Astrocyte (in vitro differentiated cells and primary cell): ENCODE measurements at regions not wholly inside any gene's neighbourhood (a gene's known extent, or its start where the extent isn't known, plus 50 kb on each side); places are given as distances from the start of the nearest gene placed in this dataset.
"Not testable (repeated sequence)": the region's sequence is repeated elsewhere in the genome, so short reads cannot be mapped to it uniquely, and the experiment has no call there.

ENCODE experiments used
- DNase-seq: peaks from one replicate; pipeline ENCODE4 v3.0.0-alpha.2; 2010; ENCODE audit warnings: low read depth
- FAIRE-seq: peaks from 2 replicates; lab custom pipeline; 2011; peaks lifted over from hg19 to GRCh38; lab: Jason Lieb, UNC
- H2AFZ ChIP-seq: 2 replicates; pipeline ENCODE4 v1.6.0; 2012; ENCODE audit warnings: low read depth, low read length, inconsistent platforms
- H3K27ac ChIP-seq: 2 replicates; pipeline ENCODE4 v1.5.1; 2011; ENCODE audit warnings: low read depth, low read length, inconsistent platforms
- H3K27me3 ChIP-seq: 2 replicates; pipeline ENCODE4 v1.6.0; 2011; ENCODE audit warnings: low read length, inconsistent platforms; ENCODE audit not compliant: insufficient read depth
- H3K36me3 ChIP-seq: 2 replicates; pipeline ENCODE4 v1.5.1; 2011; ENCODE audit warnings: low read length, inconsistent platforms; ENCODE audit not compliant: insufficient read depth
- H3K4me1 ChIP-seq: 2 replicates; pipeline ENCODE4 v1.5.1; 2011; ENCODE audit warnings: low read length, inconsistent platforms; ENCODE audit not compliant: insufficient read depth
- H3K4me2 ChIP-seq: 2 replicates; pipeline ENCODE4 v1.6.0; 2012; ENCODE audit warnings: low read length, inconsistent platforms
- H3K4me3 ChIP-seq: 2 replicates; pipeline ENCODE4 v1.5.1; 2011; ENCODE audit warnings: low read depth, mild to moderate bottlenecking, low read length, inconsistent platforms; ENCODE audit not compliant: insufficient read depth
- H3K79me2 ChIP-seq: 2 replicates; pipeline ENCODE4 v1.6.0; 2012; ENCODE audit warnings: mild to moderate bottlenecking, low read length, inconsistent platforms; ENCODE audit not compliant: insufficient read depth
- H3K9ac ChIP-seq: 2 replicates; pipeline ENCODE4 v1.6.0; 2012; ENCODE audit warnings: mild to moderate bottlenecking, low read length, inconsistent platforms
- H3K9me3 ChIP-seq: 2 replicates; pipeline ENCODE4 v1.5.1; 2012; ENCODE audit warnings: low read depth, mild to moderate bottlenecking, low read length, inconsistent platforms; ENCODE audit not compliant: insufficient read depth
- H4K20me1 ChIP-seq: 2 replicates; pipeline ENCODE4 v1.6.0; 2012; ENCODE audit warnings: low read length, inconsistent platforms; ENCODE audit not compliant: insufficient read depth
- H3K27ac Mint-ChIP-seq: one replicate; pipeline ENCODE4 v1.8.0; 2021; ENCODE audit warnings: mild to moderate bottlenecking, mixed read lengths; ENCODE audit not compliant: unreplicated experiment
- H3K27me3 Mint-ChIP-seq: one replicate; pipeline ENCODE4 v1.8.0; 2021; ENCODE audit warnings: low read depth, mixed read lengths; ENCODE audit not compliant: unreplicated experiment
- H3K36me3 Mint-ChIP-seq: one replicate; pipeline ENCODE4 v1.8.0; 2021; ENCODE audit warnings: low read depth, mixed read lengths; ENCODE audit not compliant: unreplicated experiment
- H3K4me1 Mint-ChIP-seq: one replicate; pipeline ENCODE4 v1.8.0; 2021; ENCODE audit warnings: low read depth, mixed read lengths; ENCODE audit not compliant: unreplicated experiment
- H3K4me3 Mint-ChIP-seq: one replicate; pipeline ENCODE4 v1.8.0; 2021; ENCODE audit warnings: mild to moderate bottlenecking, moderate library complexity, mixed read lengths; ENCODE audit not compliant: unreplicated experiment
- H3K9me3 Mint-ChIP-seq: one replicate; pipeline ENCODE4 v1.8.0; 2021; ENCODE audit warnings: mild to moderate bottlenecking, mixed read lengths; ENCODE audit not compliant: unreplicated experiment
- EZH2 ChIP-seq: IDR thresholded peaks from 2 replicates; pipeline ENCODE4 v1.6.1; 2012; ENCODE audit warnings: mild to moderate bottlenecking, low read length, inconsistent platforms; ENCODE audit not compliant: insufficient read depth
- TF ChIP-seq, protein P1 (sequence below): IDR thresholded peaks from 2 replicates; pipeline ENCODE4 v1.5.1; 2011; ENCODE audit warnings: low read depth, mild to moderate bottlenecking, inconsistent platforms, low read length, moderate library complexity; ENCODE audit not compliant: insufficient read depth

DNA sequence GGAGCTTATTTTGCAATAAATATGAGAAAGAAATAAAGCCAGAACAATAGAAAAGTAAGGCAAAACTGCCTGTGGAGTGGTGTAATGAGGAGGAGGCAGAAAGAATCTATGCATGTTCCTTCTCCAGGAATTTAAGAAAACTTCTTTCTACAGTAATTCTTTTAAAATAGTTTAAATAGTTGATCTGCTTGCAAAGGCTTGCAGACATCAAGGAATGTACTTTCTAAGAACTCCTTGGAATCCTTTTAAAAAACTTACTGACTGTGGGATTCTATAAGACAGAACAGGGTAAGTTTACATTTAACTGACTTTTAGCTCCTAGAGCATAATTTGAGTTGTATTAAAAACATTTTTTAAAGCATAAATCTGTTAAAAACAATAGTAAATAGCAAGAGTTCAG, 63.2 kb upstream of the ALB start:
- Histone ChIP-seq H3K4me1 (no peaks in the 10 kb centered on the region), H3K4me2 (no peak overlapping the region), H3K27me3 (no peaks in the 10 kb centered on the region), H3K4me3 (no peak overlapping the region), H3K27ac (no peak overlapping the region), H4K20me1 (no peaks in the 10 kb centered on the region), H3K79me2 (no peaks in the 10 kb centered on the region), H3K9ac (no peak overlapping the region), H3K9me3 (no peaks in the 10 kb centered on the region), H3K36me3 (no peaks in the 10 kb centered on the region), H2AFZ (no peak overlapping the region)
- no peaks in the 10 kb centered on the region for H3K27me3 Mint-ChIP-seq
- H3K27ac Mint-ChIP-seq = no peak overlapping the region
- H3K4me3 Mint-ChIP-seq = no peak overlapping the region
- peaks cover 14% of the 10 kb centered on the region for H3K4me1 Mint-ChIP-seq
- no peaks in the 10 kb centered on the region for H3K36me3 Mint-ChIP-seq
- FAIRE-seq (no peak), DNase-seq (peak; percentile 4)
- TF ChIP-seq, protein P1, sequence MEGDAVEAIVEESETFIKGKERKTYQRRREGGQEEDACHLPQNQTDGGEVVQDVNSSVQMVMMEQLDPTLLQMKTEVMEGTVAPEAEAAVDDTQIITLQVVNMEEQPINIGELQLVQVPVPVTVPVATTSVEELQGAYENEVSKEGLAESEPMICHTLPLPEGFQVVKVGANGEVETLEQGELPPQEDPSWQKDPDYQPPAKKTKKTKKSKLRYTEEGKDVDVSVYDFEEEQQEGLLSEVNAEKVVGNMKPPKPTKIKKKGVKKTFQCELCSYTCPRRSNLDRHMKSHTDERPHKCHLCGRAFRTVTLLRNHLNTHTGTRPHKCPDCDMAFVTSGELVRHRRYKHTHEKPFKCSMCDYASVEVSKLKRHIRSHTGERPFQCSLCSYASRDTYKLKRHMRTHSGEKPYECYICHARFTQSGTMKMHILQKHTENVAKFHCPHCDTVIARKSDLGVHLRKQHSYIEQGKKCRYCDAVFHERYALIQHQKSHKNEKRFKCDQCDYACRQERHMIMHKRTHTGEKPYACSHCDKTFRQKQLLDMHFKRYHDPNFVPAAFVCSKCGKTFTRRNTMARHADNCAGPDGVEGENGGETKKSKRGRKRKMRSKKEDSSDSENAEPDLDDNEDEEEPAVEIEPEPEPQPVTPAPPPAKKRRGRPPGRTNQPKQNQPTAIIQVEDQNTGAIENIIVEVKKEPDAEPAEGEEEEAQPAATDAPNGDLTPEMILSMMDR = no peak
- no peak for TF ChIP-seq EZH2
- H3K9me3 Mint-ChIP-seq = no peaks in the 10 kb centered on the region

DNA sequence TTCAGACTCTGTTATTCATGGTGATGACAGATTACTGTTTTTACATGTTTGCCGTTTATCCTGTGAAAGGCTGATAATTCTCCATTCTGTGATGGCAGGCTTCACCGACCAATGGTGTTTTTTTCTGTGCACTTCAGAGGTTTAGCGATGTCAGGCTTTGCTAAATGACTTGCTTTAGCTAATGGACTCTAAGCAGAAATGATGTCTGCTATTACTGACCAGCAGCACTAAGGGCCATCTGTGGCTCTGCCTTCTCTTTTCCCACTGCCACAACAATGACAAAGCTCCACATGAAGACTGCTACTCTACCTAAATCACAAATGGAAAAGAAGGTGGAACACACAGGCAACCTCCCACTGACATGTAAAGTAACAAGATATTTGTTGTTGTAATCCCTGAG, 68.4 kb upstream of the ALB start:
- Histone ChIP-seq H2AFZ (no peak overlapping the region), H3K36me3 (no peaks in the 10 kb centered on the region), H3K27me3 (no peaks in the 10 kb centered on the region), H3K9me3 (no peaks in the 10 kb centered on the region), H3K9ac (no peak overlapping the region), H4K20me1 (no peaks in the 10 kb centered on the region), H3K27ac (no peak overlapping the region), H3K4me1 (no peaks in the 10 kb centered on the region), H3K79me2 (no peaks in the 10 kb centered on the region), H3K4me2 (no peak overlapping the region), H3K4me3 (no peak overlapping the region)
- Mint-ChIP-seq H3K27me3 (no peaks in the 10 kb centered on the region), H3K27ac (no peak overlapping the region), H3K9me3 (no peaks in the 10 kb centered on the region), H3K4me1 (peaks cover 1% of the 10 kb centered on the region), H3K36me3 (no peaks in the 10 kb centered on the region), H3K4me3 (no peak overlapping the region)
- DNase-seq = no peak
- TF ChIP-seq, protein P1 = no peak
- no peak for TF ChIP-seq EZH2
- no peak for FAIRE-seq

DNA sequence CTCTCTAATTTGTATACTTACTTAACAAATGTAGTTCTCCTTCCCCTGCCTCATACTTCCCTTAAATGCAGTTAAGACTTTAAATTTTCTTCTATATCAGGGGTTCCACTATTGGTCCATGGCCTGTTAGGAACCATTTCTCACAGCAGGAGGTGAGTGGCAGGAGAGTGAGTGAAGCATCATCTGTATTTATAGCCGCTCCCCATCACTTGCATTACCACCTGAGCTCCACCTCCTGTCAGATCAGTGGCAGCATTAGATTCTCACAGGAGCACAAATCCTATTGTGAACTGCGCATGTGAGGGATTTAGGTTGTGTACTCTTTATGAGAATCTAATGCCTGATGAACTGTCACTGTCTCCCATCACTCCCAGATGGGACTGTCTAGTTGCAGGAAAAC, 72.1 kb upstream of the ALB start:
- FAIRE-seq, H3K36me3 Mint-ChIP-seq, DNase-seq, H3K4me2 ChIP-seq, H3K4me1 ChIP-seq, H3K9me3 ChIP-seq, H3K79me2 ChIP-seq, H3K27ac Mint-ChIP-seq, H2AFZ ChIP-seq, H3K27me3 ChIP-seq, H3K36me3 ChIP-seq, H4K20me1 ChIP-seq, H3K9ac ChIP-seq, H3K4me3 Mint-ChIP-seq, H3K27me3 Mint-ChIP-seq, H3K9me3 Mint-ChIP-seq, H3K4me3 ChIP-seq, H3K27ac ChIP-seq, H3K4me1 Mint-ChIP-seq: not testable (repeated sequence)
